HEK293T (cell line): ENCODE measurements at regions not wholly inside any gene's neighbourhood (a gene's known extent, or its start where the extent isn't known, plus 50 kb on each side); places are given as distances from the start of the nearest gene placed in this dataset.
"Not testable (repeated sequence)": the region's sequence is repeated elsewhere in the genome, so short reads cannot be mapped to it uniquely, and the experiment has no call there.

Experiments used
- CTCF ChIA-PET: fragments of 350-600 bp; formaldehyde crosslinking; extraction: SDS; loops from one replicate; lab custom pipeline; 2021; ENCODE audit warnings: antibody characterized with exemption, inconsistent platforms; lab: Yijun Ruan, JAX
- POLR2A ChIA-PET: fragments of 350-600 bp; formaldehyde crosslinking; extraction: SDS; loops from one replicate; lab custom pipeline; 2020; ENCODE audit warnings: antibody characterized with exemption, inconsistent platforms; lab: Yijun Ruan, JAX
- DNase-seq: peaks from one replicate; pipeline ENCODE4 v3.0.0; 2012; ENCODE audit warnings: mixed read lengths; ENCODE audit errors: extremely low spot score
- ARNT ChIP-seq: fragments of 450-650 bp; IDR thresholded peaks from 2 replicates; pipeline ENCODE4 v1.6.1; 2017; ENCODE audit warnings: mild to moderate bottlenecking
- BHLHE40 ChIP-seq: fragments of 450-650 bp; IDR thresholded peaks from 2 replicates; pipeline ENCODE4 v1.6.1; 2016; ENCODE audit warnings: mild to moderate bottlenecking, moderate library complexity, borderline replicate concordance
- CTBP1 ChIP-seq: fragments of 450-650 bp; IDR thresholded peaks from 2 replicates; pipeline ENCODE4 v1.6.1; 2016; ENCODE audit warnings: borderline replicate concordance
- ELF4 ChIP-seq: fragments of 450-650 bp; IDR thresholded peaks from 2 replicates; pipeline ENCODE4 v1.6.1; 2017; ENCODE audit warnings: antibody characterized with exemption
- FOXA1 ChIP-seq: fragments of 450-650 bp; IDR thresholded peaks from 2 replicates; pipeline ENCODE4 v1.6.1; 2016; ENCODE audit warnings: mild to moderate bottlenecking
- FOXK2 ChIP-seq: fragments of 450-650 bp; IDR thresholded peaks from 2 replicates; pipeline ENCODE4 v1.6.1; 2016; ENCODE audit warnings: mild to moderate bottlenecking
- FOXM1 ChIP-seq: fragments of 450-650 bp; IDR thresholded peaks from 2 replicates; pipeline ENCODE4 v1.6.1; 2017; ENCODE audit warnings: mild to moderate bottlenecking, borderline replicate concordance
- HDGF ChIP-seq: fragments of 450-650 bp; IDR thresholded peaks from 2 replicates; pipeline ENCODE4 v1.6.1; 2017; ENCODE audit warnings: antibody characterized with exemption, borderline replicate concordance
- L3MBTL2 ChIP-seq: fragments of 450-650 bp; conservative IDR thresholded peaks from 2 replicates; pipeline ENCODE4 v1.6.1; 2016; ENCODE audit warnings: mild to moderate bottlenecking
- LEF1 ChIP-seq: fragments of 450-650 bp; IDR thresholded peaks from 2 replicates; pipeline ENCODE4 v1.6.1; 2017; ENCODE audit warnings: mild to moderate bottlenecking, borderline replicate concordance
- NFRKB ChIP-seq: fragments of 450-650 bp; IDR thresholded peaks from 2 replicates; pipeline ENCODE4 v1.6.1; 2016; ENCODE audit warnings: mild to moderate bottlenecking, moderate library complexity
- SP1 ChIP-seq: fragments of 450-650 bp; IDR thresholded peaks from 2 replicates; pipeline ENCODE4 v1.6.1; 2017
- SUZ12 ChIP-seq: fragments of 450-650 bp; IDR thresholded peaks from 2 replicates; pipeline ENCODE4 v1.6.1; 2016; ENCODE audit warnings: mild to moderate bottlenecking
- TARDBP ChIP-seq: fragments of 450-650 bp; IDR thresholded peaks from 2 replicates; pipeline ENCODE4 v1.6.1; 2016
- ZNF384 ChIP-seq: fragments of 450-650 bp; IDR thresholded peaks from 2 replicates; pipeline ENCODE4 v1.6.1; 2016
- TF ChIP-seq, protein P1 (sequence below): fragments of 450-650 bp; IDR thresholded peaks from 2 replicates; pipeline ENCODE4 v1.6.1; 2016

GRCh38 chr11:23797624-23798419 is 699.0 kb upstream of the LUZP2 start:
- CTCF ChIA-PET: no interaction called here
- TF ChIP-seq TARDBP (no peak), LEF1 (no peak), SUZ12 (no peak), ZNF384 (no peak), FOXM1 (no peak), BHLHE40 (no peak), L3MBTL2 (no peak), ARNT (no peak), CTBP1 (no peak), SP1 (no peak), NFRKB (no peak), FOXK2 (no peak), FOXA1 (no peak)
- TF ChIP-seq, protein P1, sequence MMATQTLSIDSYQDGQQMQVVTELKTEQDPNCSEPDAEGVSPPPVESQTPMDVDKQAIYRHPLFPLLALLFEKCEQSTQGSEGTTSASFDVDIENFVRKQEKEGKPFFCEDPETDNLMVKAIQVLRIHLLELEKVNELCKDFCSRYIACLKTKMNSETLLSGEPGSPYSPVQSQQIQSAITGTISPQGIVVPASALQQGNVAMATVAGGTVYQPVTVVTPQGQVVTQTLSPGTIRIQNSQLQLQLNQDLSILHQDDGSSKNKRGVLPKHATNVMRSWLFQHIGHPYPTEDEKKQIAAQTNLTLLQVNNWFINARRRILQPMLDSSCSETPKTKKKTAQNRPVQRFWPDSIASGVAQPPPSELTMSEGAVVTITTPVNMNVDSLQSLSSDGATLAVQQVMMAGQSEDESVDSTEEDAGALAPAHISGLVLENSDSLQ: no peak
- DNase-seq: no peak
- POLR2A ChIA-PET: no interaction called here

- POLR2A ChIA-PET, CTCF ChIA-PET, DNase-seq: not testable (repeated sequence)
These were observed 662.5 kb upstream of the LUZP2 start for GRCh38 chr11:23834306-23834705.

DNA sequence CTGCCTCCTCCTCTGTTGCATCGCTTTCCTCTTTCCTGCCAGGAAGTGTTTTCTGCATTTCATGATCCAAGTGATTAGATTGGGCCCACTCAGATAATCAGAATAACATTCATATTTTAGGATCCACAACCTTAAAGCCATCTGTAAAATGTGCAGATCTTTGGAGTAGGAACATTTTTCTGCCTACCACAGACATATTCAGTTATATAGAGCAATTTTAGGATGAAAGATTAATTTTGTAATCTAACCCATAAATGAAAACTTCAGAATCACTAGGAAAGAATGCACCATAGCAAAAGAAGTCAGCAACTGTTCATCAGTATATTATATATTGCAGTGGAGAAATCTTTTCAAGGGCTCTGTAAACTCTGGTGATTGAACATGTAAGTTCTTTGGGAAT is 659.9 kb upstream of the LUZP2 start:
- no peak for DNase-seq
- CTCF ChIA-PET: no interaction called here
- TF ChIP-seq HDGF (no peak), FOXK2 (no peak), NFRKB (no peak), ARNT (no peak), TARDBP (no peak), ELF4 (no peak), L3MBTL2 (no peak), ZNF384 (no peak)
- POLR2A ChIA-PET: no interaction called here

- TF ChIP-seq SUZ12: no peak
- no peak for TF ChIP-seq SP1
- TF ChIP-seq FOXA1: no peak
- TF ChIP-seq FOXM1: no peak
- TF ChIP-seq ZNF384: no peak
- TF ChIP-seq ELF4: no peak
- no peak for TF ChIP-seq ARNT
- no peak for TF ChIP-seq CTBP1
- no peak for TF ChIP-seq FOXK2
- TF ChIP-seq, protein P1: no peak
- TF ChIP-seq BHLHE40: no peak
- no peak for TF ChIP-seq LEF1
- TF ChIP-seq TARDBP: no peak
- TF ChIP-seq NFRKB: no peak
- CTCF ChIA-PET: no interaction called here
- DNase-seq: no peak
- POLR2A ChIA-PET: no interaction called here
These were observed 656.0 kb upstream of the LUZP2 start for GRCh38 chr11:23840872-23841271.

GRCh38 chr11:23846902-23847422 is 649.9 kb upstream of the LUZP2 start:
- POLR2A ChIA-PET: no interaction called here
- no peak for TF ChIP-seq FOXK2
- TF ChIP-seq, protein P1: no peak
- TF ChIP-seq SUZ12: no peak
- TF ChIP-seq NFRKB: no peak
- TF ChIP-seq ZNF384: no peak
- CTCF ChIA-PET: no interaction called here

DNA sequence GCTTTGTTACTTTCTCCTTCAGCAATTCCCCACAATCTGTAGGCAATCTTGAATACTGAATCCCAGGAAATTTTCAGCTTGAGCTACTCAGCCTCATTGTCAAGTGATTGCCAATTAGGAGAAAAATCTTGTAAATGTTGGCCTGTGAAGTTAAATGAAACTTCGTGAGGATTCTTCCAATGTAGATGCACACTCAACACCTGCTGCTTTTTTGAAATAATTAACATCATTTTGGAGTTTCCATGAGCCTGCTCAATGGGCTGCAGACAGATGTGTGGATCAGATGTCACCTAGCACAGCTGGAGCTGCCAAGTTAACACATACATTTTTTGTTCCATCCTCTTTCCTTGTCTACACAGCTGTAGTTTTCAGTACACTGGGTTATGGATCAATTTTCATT is 645.6 kb upstream of the LUZP2 start:
- no peak for TF ChIP-seq L3MBTL2
- no peak for TF ChIP-seq BHLHE40
- TF ChIP-seq HDGF: no peak
- TF ChIP-seq TARDBP: no peak
- TF ChIP-seq NFRKB: no peak
- TF ChIP-seq ELF4: no peak
- no peak for TF ChIP-seq ARNT
- no peak for TF ChIP-seq ZNF384
- no peak for TF ChIP-seq SP1
- no peak for TF ChIP-seq LEF1
- TF ChIP-seq SUZ12: no peak
- TF ChIP-seq FOXM1: no peak
- TF ChIP-seq, protein P1: no peak
- no peak for TF ChIP-seq FOXA1
- TF ChIP-seq CTBP1: no peak
- no peak for TF ChIP-seq FOXK2
- ChIA-PET POLR2A (no interaction called here), CTCF (no interaction called here)
- DNase-seq: no peak

More at GRCh38 chr11:23846902-23847422, 649.9 kb upstream of the LUZP2 start:
- DNase-seq: no peak
